ENCODE measurements at regions not wholly inside any gene's neighbourhood (a gene's known extent, or its start where the extent isn't known, plus 50 kb on each side); places are given as distances from the start of the nearest gene placed in this dataset.

- H3K4me3 ChIP-seq (replicated peaks; ENCODE audit: low read depth, low read length), result no peak overlapping the region
- no peak for TF ChIP-seq CTCF (IDR thresholded peaks at IDR 0.05; ENCODE audit: low read length, missing control alignments)
- DNase-seq (ENCODE audit: low read depth), result no peak
These were observed 583.3 kb upstream of the SORCS1 start for GRCh38 chr10:107747851-107748250.

GRCh38 chr10:107741971-107742370 is 577.5 kb upstream of the SORCS1 start:
- DNase-seq (ENCODE audit: low read depth), result no peak
- H3K4me3 ChIP-seq (replicated peaks; ENCODE audit: low read depth, low read length), result no peak overlapping the region

GRCh38 chr10:107740962-107741690 is 576.6 kb upstream of the SORCS1 start:
- TF ChIP-seq CTCF (IDR thresholded peaks at IDR 0.05; ENCODE audit: low read length, missing control alignments), result no peak
- peak; percentile 68 for DNase-seq (ENCODE audit: low read depth)
- peak overlapping the region; percentile 17 for H3K4me3 ChIP-seq (replicated peaks; ENCODE audit: low read depth, low read length)

More at GRCh38 chr10:107741971-107742370, 577.5 kb upstream of the SORCS1 start:
- no peak for TF ChIP-seq CTCF (IDR thresholded peaks at IDR 0.05; ENCODE audit: low read length, missing control alignments)

GRCh38 chr10:107739951-107740350 is 575.4 kb upstream of the SORCS1 start:
- no peak for TF ChIP-seq CTCF (IDR thresholded peaks at IDR 0.05; ENCODE audit: low read length, missing control alignments)

GRCh38 chr10:107733328-107734130 is 569.0 kb upstream of the SORCS1 start:
- TF ChIP-seq CTCF (IDR thresholded peaks at IDR 0.05; ENCODE audit: low read length, missing control alignments), result no peak
- H3K4me3 ChIP-seq (replicated peaks; ENCODE audit: low read depth, low read length), result no peak overlapping the region

More at GRCh38 chr10:107739951-107740350, 575.4 kb upstream of the SORCS1 start:
- no peak overlapping the region for H3K4me3 ChIP-seq (replicated peaks; ENCODE audit: low read depth, low read length)
- DNase-seq (ENCODE audit: low read depth), result no peak

GRCh38 chr10:107732045-107732444 is 567.5 kb upstream of the SORCS1 start:
- no peak overlapping the region for H3K4me3 ChIP-seq (replicated peaks; ENCODE audit: low read depth, low read length)
- no peak for TF ChIP-seq CTCF (IDR thresholded peaks at IDR 0.05; ENCODE audit: low read length, missing control alignments)
- DNase-seq (ENCODE audit: low read depth), result no peak

More at GRCh38 chr10:107733328-107734130, 569.0 kb upstream of the SORCS1 start:
- DNase-seq (ENCODE audit: low read depth), result no peak

All from fibroblast of pulmonary artery (primary cell).